ENCODE measurements at regions not wholly inside any gene's neighbourhood (a gene's known extent, or its start where the extent isn't known, plus 50 kb on each side); places are given as distances from the start of the nearest gene placed in this dataset.
A peak's percentile ranks its signal among the peaks of the same experiment; 100 is the strongest.

DNA sequence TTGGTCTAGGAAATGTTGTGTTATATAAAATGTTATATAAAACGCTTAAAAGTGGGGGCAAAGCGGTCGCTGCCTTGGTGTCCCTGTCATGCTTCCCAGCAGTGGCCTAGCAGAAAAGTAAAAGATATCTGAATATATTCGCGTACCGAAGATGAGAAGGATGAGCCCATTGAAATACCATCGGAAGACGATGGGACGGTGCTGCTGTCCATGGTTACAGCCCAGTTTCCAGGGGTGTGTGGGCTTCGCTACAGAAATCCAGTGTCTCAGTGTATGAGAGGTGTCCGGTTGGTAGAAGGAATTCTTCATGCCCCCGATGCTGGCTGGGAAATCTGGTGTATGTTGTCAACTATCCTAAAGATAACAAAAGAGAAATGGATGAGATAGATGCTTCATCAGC, 110.9 kb upstream of the DIAPH3 start:
- H3K27ac ChIP-seq (ENCODE audit: low read depth) = no peak overlapping the region
- H3F3A ChIP-seq (replicated peaks; ENCODE audit: low read depth) = no peaks in the 10 kb centered on the region
- no peaks in the 10 kb centered on the region for H3K36me3 Mint-ChIP-seq (ENCODE audit: low read depth)
- no peak overlapping the region for H3K4me3 ChIP-seq
- no peaks in the 10 kb centered on the region for H3K27me3 ChIP-seq (ENCODE audit: insufficient read depth)
- no peak overlapping the region for H3K4me3 Mint-ChIP-seq
- peaks cover 14% of the 10 kb centered on the region for H3K9me2 ChIP-seq (ENCODE audit: insufficient read depth)
- ATAC-seq (no peak), DNase-seq (ENCODE audit: low spot score) (no peak)
- peaks cover 20% of the 10 kb centered on the region; the same call in 2 of the 3 replicates for H3K4me1 Mint-ChIP-seq
- H3K79me2 ChIP-seq (replicated peaks; ENCODE audit: insufficient read depth) = no peaks in the 10 kb centered on the region
- H3K27ac Mint-ChIP-seq = no peak overlapping the region
- no peaks in the 10 kb centered on the region for H3K27me3 Mint-ChIP-seq (ENCODE audit: insufficient read depth, low read depth, poor library complexity)
- no peak overlapping the region for H2AFZ ChIP-seq
- H4K20me1 ChIP-seq (replicated peaks; ENCODE audit: insufficient read depth) = no peaks in the 10 kb centered on the region
- TF ChIP-seq EZH2 (IDR thresholded peaks at IDR 0.05; ENCODE audit: low read depth, unreplicated experiment) (no peak), CREB1 (CRISPR knock-in tag; IDR thresholded peaks at IDR 0.05; ENCODE audit: low read depth) (no peak)
- TF ChIP-seq, protein P1, sequence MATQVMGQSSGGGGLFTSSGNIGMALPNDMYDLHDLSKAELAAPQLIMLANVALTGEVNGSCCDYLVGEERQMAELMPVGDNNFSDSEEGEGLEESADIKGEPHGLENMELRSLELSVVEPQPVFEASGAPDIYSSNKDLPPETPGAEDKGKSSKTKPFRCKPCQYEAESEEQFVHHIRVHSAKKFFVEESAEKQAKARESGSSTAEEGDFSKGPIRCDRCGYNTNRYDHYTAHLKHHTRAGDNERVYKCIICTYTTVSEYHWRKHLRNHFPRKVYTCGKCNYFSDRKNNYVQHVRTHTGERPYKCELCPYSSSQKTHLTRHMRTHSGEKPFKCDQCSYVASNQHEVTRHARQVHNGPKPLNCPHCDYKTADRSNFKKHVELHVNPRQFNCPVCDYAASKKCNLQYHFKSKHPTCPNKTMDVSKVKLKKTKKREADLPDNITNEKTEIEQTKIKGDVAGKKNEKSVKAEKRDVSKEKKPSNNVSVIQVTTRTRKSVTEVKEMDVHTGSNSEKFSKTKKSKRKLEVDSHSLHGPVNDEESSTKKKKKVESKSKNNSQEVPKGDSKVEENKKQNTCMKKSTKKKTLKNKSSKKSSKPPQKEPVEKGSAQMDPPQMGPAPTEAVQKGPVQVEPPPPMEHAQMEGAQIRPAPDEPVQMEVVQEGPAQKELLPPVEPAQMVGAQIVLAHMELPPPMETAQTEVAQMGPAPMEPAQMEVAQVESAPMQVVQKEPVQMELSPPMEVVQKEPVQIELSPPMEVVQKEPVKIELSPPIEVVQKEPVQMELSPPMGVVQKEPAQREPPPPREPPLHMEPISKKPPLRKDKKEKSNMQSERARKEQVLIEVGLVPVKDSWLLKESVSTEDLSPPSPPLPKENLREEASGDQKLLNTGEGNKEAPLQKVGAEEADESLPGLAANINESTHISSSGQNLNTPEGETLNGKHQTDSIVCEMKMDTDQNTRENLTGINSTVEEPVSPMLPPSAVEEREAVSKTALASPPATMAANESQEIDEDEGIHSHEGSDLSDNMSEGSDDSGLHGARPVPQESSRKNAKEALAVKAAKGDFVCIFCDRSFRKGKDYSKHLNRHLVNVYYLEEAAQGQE (IDR thresholded peaks at IDR 0.05; ENCODE audit: unreplicated experiment) = peak; percentile 57
- no peaks in the 10 kb centered on the region for H3K9me3 Mint-ChIP-seq
- H3K36me3 ChIP-seq (ENCODE audit: insufficient read depth) = no peaks in the 10 kb centered on the region
- H3K4me1 ChIP-seq (ENCODE audit: insufficient read depth) = peaks cover 14% of the 10 kb centered on the region
- no peak overlapping the region for H3K4me2 ChIP-seq

DNA sequence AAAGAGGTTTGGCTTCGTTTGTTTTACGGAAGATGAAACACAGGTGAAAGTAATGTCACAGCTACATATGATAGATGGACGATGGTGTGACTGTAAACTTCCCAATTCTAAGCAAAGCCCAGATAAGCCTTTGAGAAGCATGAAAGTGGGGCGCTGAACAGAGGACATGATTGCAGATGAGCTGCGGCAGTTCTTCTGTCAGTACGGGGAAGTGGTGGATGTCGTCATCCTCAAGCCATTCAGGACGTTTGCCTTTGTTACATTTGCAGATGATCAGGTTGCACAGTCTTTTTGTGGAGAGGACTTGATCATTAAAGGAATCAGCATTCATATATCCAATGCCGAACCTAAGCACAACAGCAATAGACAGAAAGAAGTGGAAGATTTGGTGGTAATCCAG, 111.5 kb upstream of the DIAPH3 start:
- Mint-ChIP-seq H3K36me3 (ENCODE audit: low read depth) (no peaks in the 10 kb centered on the region), H3K9me3 (no peaks in the 10 kb centered on the region), H3K27me3 (ENCODE audit: insufficient read depth, low read depth, poor library complexity) (no peaks in the 10 kb centered on the region), H3K4me1 (peaks cover 17% of the 10 kb centered on the region; the same call in 2 of the 3 replicates), H3K27ac (no peak overlapping the region), H3K4me3 (no peak overlapping the region)
- Histone ChIP-seq H3K4me1 (ENCODE audit: insufficient read depth) (peaks cover 8% of the 10 kb centered on the region), H3K4me2 (no peak overlapping the region), H4K20me1 (replicated peaks; ENCODE audit: insufficient read depth) (no peaks in the 10 kb centered on the region), H3K79me2 (replicated peaks; ENCODE audit: insufficient read depth) (no peaks in the 10 kb centered on the region), H3K27ac (ENCODE audit: low read depth) (no peak overlapping the region), H3K9me2 (ENCODE audit: insufficient read depth) (peaks cover 14% of the 10 kb centered on the region), H3K36me3 (ENCODE audit: insufficient read depth) (no peaks in the 10 kb centered on the region), H3K27me3 (ENCODE audit: insufficient read depth) (no peaks in the 10 kb centered on the region), H2AFZ (no peak overlapping the region), H3K4me3 (no peak overlapping the region), H3F3A (replicated peaks; ENCODE audit: low read depth) (no peaks in the 10 kb centered on the region)
- DNase-seq (ENCODE audit: low spot score) (no peak), ATAC-seq (no peak)
- TF ChIP-seq ZNF114 (CRISPR knock-in tag; IDR thresholded peaks at IDR 0.05) = no peak
- TF ChIP-seq POLR2AphosphoS5 (IDR thresholded peaks at IDR 0.05; ENCODE audit: low read depth) = no peak
- TF ChIP-seq, protein P2, sequence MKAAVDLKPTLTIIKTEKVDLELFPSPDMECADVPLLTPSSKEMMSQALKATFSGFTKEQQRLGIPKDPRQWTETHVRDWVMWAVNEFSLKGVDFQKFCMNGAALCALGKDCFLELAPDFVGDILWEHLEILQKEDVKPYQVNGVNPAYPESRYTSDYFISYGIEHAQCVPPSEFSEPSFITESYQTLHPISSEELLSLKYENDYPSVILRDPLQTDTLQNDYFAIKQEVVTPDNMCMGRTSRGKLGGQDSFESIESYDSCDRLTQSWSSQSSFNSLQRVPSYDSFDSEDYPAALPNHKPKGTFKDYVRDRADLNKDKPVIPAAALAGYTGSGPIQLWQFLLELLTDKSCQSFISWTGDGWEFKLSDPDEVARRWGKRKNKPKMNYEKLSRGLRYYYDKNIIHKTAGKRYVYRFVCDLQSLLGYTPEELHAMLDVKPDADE (IDR thresholded peaks at IDR 0.05) = no peak
- no peak for TF ChIP-seq EZH2 (IDR thresholded peaks at IDR 0.05; ENCODE audit: low read depth, unreplicated experiment)
- TF ChIP-seq, protein P1 (IDR thresholded peaks at IDR 0.05; ENCODE audit: unreplicated experiment) = no peak
- TF ChIP-seq JUNB (IDR thresholded peaks at IDR 0.05; ENCODE audit: unreplicated experiment) = no peak
- no peak for TF ChIP-seq EZH2phosphoT487 (IDR thresholded peaks at IDR 0.05; ENCODE audit: unreplicated experiment)
- no peak for TF ChIP-seq STAT1 (IDR thresholded peaks at IDR 0.05; ENCODE audit: unreplicated experiment)
- TF ChIP-seq CREB1 (CRISPR knock-in tag; IDR thresholded peaks at IDR 0.05; ENCODE audit: low read depth) = no peak
- TF ChIP-seq NANOG (IDR thresholded peaks at IDR 0.05; ENCODE audit: borderline replicate concordance) = no peak
